ENCODE measurements at regions not wholly inside any gene's neighbourhood (a gene's known extent, or its start where the extent isn't known, plus 50 kb on each side); places are given as distances from the start of the nearest gene placed in this dataset.
"Not testable (repeated sequence)": the region's sequence is repeated elsewhere in the genome, so short reads cannot be mapped to it uniquely, and the experiment has no call there.

- no peak overlapping the region for H3K4me3 Mint-ChIP-seq
- no peaks in the 10 kb centered on the region for H3K27me3 Mint-ChIP-seq (ENCODE audit: insufficient read depth)
- DNase-seq = no peak
- peaks cover 26% of the 10 kb centered on the region for H3K4me1 Mint-ChIP-seq (ENCODE audit: low read depth)
- TF ChIP-seq CTCF (IDR thresholded peaks at IDR 0.05) = no peak
- no peaks in the 10 kb centered on the region; the same call in 1 of the 2 replicates for H3K9me3 Mint-ChIP-seq
- H3K36me3 Mint-ChIP-seq (ENCODE audit: low read depth) = peaks cover 10% of the 10 kb centered on the region
- no peak overlapping the region for H3K27ac Mint-ChIP-seq
Measured at GRCh38 chr4:156512622-156513021, 459.0 kb downstream of the PDGFC start.

GRCh38 chr4:156509921-156510320, 461.7 kb downstream of the PDGFC start:
- H3K27me3 Mint-ChIP-seq (ENCODE audit: insufficient read depth); H3K9me3 Mint-ChIP-seq; H3K4me1 Mint-ChIP-seq (ENCODE audit: low read depth); H3K4me3 Mint-ChIP-seq; H3K27ac Mint-ChIP-seq; DNase-seq: not testable (repeated sequence)
- peaks cover 10% of the 10 kb centered on the region for H3K36me3 Mint-ChIP-seq (ENCODE audit: low read depth)

- DNase-seq = no peak
- H3K4me3 Mint-ChIP-seq = no peak overlapping the region
- peaks cover 26% of the 10 kb centered on the region for H3K4me1 Mint-ChIP-seq (ENCODE audit: low read depth)
- TF ChIP-seq CTCF (IDR thresholded peaks at IDR 0.05) = no peak
- H3K27me3 Mint-ChIP-seq (ENCODE audit: insufficient read depth) = no peaks in the 10 kb centered on the region
- no peak overlapping the region for H3K27ac Mint-ChIP-seq
- peaks cover 15% of the 10 kb centered on the region for H3K36me3 Mint-ChIP-seq (ENCODE audit: low read depth)
- H3K9me3 Mint-ChIP-seq = no peaks in the 10 kb centered on the region; the same call in 1 of the 2 replicates
Measured at GRCh38 chr4:156505341-156505955, 466.2 kb downstream of the PDGFC start.

- H3K9me3 Mint-ChIP-seq = no peaks in the 10 kb centered on the region; the same call in 1 of the 2 replicates
- H3K4me1 Mint-ChIP-seq (ENCODE audit: low read depth) = peaks cover 39% of the 10 kb centered on the region
- H3K27me3 Mint-ChIP-seq (ENCODE audit: insufficient read depth) = no peaks in the 10 kb centered on the region
- H3K27ac Mint-ChIP-seq = no peak overlapping the region
- H3K36me3 Mint-ChIP-seq (ENCODE audit: low read depth) = peaks cover 7% of the 10 kb centered on the region
- H3K4me3 Mint-ChIP-seq = no peak overlapping the region
- no peak for TF ChIP-seq CTCF (IDR thresholded peaks at IDR 0.05)
- DNase-seq = no peak
Measured at GRCh38 chr4:156503119-156503518, 468.5 kb downstream of the PDGFC start.

- Mint-ChIP-seq H3K27me3 (ENCODE audit: insufficient read depth) (no peaks in the 10 kb centered on the region), H3K9me3 (no peaks in the 10 kb centered on the region), H3K36me3 (ENCODE audit: low read depth) (peaks cover 5% of the 10 kb centered on the region), H3K4me1 (ENCODE audit: low read depth) (peaks cover 48% of the 10 kb centered on the region), H3K27ac (no peak overlapping the region), H3K4me3 (no peak overlapping the region)
- TF ChIP-seq CTCF (IDR thresholded peaks at IDR 0.05) = no peak
- no peak for DNase-seq
Measured at GRCh38 chr4:156501962-156502361, 469.6 kb downstream of the PDGFC start.

- H3K36me3 Mint-ChIP-seq (ENCODE audit: low read depth) = peaks cover 5% of the 10 kb centered on the region
- H3K4me3 Mint-ChIP-seq = no peak overlapping the region
- H3K27ac Mint-ChIP-seq = no peak overlapping the region
- no peak for TF ChIP-seq CTCF (IDR thresholded peaks at IDR 0.05)
- no peak for DNase-seq
- no peaks in the 10 kb centered on the region for H3K9me3 Mint-ChIP-seq
- H3K4me1 Mint-ChIP-seq (ENCODE audit: low read depth) = peaks cover 71% of the 10 kb centered on the region
- H3K27me3 Mint-ChIP-seq (ENCODE audit: insufficient read depth) = no peaks in the 10 kb centered on the region
Measured at GRCh38 chr4:156499684-156500083, 471.9 kb downstream of the PDGFC start.

All from HFFc6 (cell line).